KMS-11 (cell line): ENCODE measurements at regions not wholly inside any gene's neighbourhood (a gene's known extent, or its start where the extent isn't known, plus 50 kb on each side); places are given as distances from the start of the nearest gene placed in this dataset.

Source experiments
- H2AFZ ChIP-seq: fragments of 200-600 bp; sonication (generic); 2 replicates; pipeline ENCODE4 v1.6.1; 2016; ENCODE audit warnings: antibody characterized with exemption, mixed run types, low read depth
- H3K27ac ChIP-seq: fragments of 200-600 bp; sonication (generic); 2 replicates; pipeline ENCODE4 v1.6.1; 2016; ENCODE audit warnings: mild to moderate bottlenecking, mixed run types
- H3K27me3 ChIP-seq: fragments of 200-600 bp; sonication (generic); 2 replicates; pipeline ENCODE4 v1.6.1; 2017; ENCODE audit warnings: mild to moderate bottlenecking, low read depth, mixed run types, moderate library complexity; ENCODE audit not compliant: insufficient read depth
- H3K36me3 ChIP-seq: fragments of 200-600 bp; sonication (generic); 2 replicates; pipeline ENCODE4 v1.6.1; 2017; ENCODE audit warnings: mild to moderate bottlenecking, mixed run types; ENCODE audit not compliant: insufficient read depth
- H3K4me1 ChIP-seq: fragments of 200-600 bp; sonication (generic); 2 replicates; pipeline ENCODE4 v1.6.1; 2016; ENCODE audit warnings: mild to moderate bottlenecking, low read depth, mixed run types; ENCODE audit not compliant: poor library complexity, severe bottlenecking
- H3K4me2 ChIP-seq: fragments of 200-600 bp; sonication (generic); 2 replicates; pipeline ENCODE4 v1.7.0; 2016; ENCODE audit warnings: mild to moderate bottlenecking, mixed run types
- H3K4me3 ChIP-seq: fragments of 200-600 bp; sonication (generic); IDR thresholded peaks from 2 replicates; pipeline ENCODE4 v1.6.1; 2017; ENCODE audit warnings: low read depth, low read length, mixed read lengths; ENCODE audit not compliant: insufficient read depth
- H3K79me2 ChIP-seq: fragments of 200-600 bp; sonication (generic); 2 replicates; pipeline ENCODE4 v1.6.1; 2016; ENCODE audit warnings: low read depth, mixed run types; ENCODE audit not compliant: insufficient read depth
- H3K9ac ChIP-seq: fragments of 200-600 bp; sonication (generic); 2 replicates; pipeline ENCODE4 v1.6.1; 2016; ENCODE audit warnings: mild to moderate bottlenecking, mixed run types
- H4K20me1 ChIP-seq: fragments of 200-600 bp; sonication (generic); 2 replicates; pipeline ENCODE4 v1.6.1; 2016; ENCODE audit warnings: mild to moderate bottlenecking, mixed run types; ENCODE audit not compliant: insufficient read depth
- TF ChIP-seq, protein P1 (sequence below): fragments of 200-600 bp; sonication (generic); conservative IDR thresholded peaks from 2 replicates; pipeline ENCODE4 v1.6.1; 2017; ENCODE audit warnings: low read depth, mild to moderate bottlenecking, antibody characterized with exemption, low read length, moderate library complexity, mixed read lengths

DNA sequence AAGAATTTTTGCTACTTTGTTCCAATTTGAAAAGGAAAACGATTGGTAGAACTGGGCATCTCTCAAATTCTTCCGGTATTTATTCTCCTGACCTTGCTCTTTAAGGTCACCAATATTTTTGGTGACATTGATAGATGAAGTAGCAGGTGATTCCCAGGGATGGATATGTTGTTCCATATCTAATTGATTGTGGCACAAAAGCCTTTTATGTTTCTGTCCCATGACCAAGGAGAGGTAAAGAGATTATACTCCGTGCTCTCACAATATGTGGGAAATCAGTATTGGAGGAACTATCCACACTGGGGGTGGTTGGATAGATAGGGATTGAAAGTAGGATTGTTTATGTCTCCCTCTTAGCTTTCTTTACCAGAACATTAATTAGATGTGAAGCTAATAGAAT, 61.7 kb upstream of the LRIG3 start:
- no peaks in the 10 kb centered on the region for H4K20me1 ChIP-seq
- no peak overlapping the region for H3K4me3 ChIP-seq
- no peaks in the 10 kb centered on the region for H3K79me2 ChIP-seq
- no peak overlapping the region for H3K4me2 ChIP-seq
- TF ChIP-seq, protein P1, sequence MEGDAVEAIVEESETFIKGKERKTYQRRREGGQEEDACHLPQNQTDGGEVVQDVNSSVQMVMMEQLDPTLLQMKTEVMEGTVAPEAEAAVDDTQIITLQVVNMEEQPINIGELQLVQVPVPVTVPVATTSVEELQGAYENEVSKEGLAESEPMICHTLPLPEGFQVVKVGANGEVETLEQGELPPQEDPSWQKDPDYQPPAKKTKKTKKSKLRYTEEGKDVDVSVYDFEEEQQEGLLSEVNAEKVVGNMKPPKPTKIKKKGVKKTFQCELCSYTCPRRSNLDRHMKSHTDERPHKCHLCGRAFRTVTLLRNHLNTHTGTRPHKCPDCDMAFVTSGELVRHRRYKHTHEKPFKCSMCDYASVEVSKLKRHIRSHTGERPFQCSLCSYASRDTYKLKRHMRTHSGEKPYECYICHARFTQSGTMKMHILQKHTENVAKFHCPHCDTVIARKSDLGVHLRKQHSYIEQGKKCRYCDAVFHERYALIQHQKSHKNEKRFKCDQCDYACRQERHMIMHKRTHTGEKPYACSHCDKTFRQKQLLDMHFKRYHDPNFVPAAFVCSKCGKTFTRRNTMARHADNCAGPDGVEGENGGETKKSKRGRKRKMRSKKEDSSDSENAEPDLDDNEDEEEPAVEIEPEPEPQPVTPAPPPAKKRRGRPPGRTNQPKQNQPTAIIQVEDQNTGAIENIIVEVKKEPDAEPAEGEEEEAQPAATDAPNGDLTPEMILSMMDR = no peak
- no peak overlapping the region for H2AFZ ChIP-seq
- no peaks in the 10 kb centered on the region for H3K4me1 ChIP-seq
- H3K36me3 ChIP-seq = no peaks in the 10 kb centered on the region
- no peak overlapping the region for H3K9ac ChIP-seq
- no peaks in the 10 kb centered on the region for H3K27me3 ChIP-seq
- no peak overlapping the region for H3K27ac ChIP-seq

DNA sequence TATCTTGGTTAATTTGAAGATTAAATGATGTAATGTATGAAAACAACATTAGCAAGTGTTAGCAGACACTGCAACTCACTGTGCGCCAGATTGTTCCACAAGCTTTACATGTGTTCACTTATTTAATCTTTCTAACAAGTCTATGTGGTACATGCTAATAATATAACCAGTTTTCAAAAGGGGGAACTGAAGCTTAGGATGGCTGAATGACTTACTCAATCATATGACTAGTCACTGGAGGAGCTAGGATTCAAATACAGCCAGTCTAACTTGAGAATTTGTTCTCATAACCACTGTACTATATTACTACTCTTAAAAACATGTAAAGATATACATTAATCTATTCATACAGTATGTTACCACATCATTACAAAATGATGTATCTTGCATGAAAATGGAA, 60.5 kb upstream of the LRIG3 start:
- no peaks in the 10 kb centered on the region for H3K4me1 ChIP-seq
- H3K27me3 ChIP-seq = no peaks in the 10 kb centered on the region
- H3K36me3 ChIP-seq = no peaks in the 10 kb centered on the region
- no peak overlapping the region for H3K9ac ChIP-seq
- no peaks in the 10 kb centered on the region for H3K79me2 ChIP-seq
- TF ChIP-seq, protein P1 = no peak
- H2AFZ ChIP-seq = no peak overlapping the region
- no peaks in the 10 kb centered on the region for H4K20me1 ChIP-seq
- no peak overlapping the region for H3K27ac ChIP-seq
- H3K4me3 ChIP-seq = no peak overlapping the region
- no peak overlapping the region for H3K4me2 ChIP-seq

DNA sequence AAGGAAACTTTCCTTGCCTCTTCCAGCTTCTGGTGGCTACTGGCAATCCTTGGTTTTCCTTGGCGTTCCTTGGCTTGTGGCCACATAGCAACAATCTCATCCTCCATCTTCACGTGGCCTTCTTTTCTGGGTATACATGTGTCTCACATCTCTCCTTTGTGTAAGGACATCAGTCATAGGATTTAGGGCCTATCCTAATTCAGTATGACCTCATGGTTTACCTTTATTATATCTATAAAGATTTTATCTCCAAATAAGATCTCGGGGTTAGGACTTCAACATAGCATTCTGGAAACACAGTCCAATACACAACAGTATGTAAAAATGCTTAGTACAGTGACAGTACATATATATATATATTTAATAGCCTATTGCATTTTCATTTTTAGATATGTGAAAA, 58.4 kb upstream of the LRIG3 start:
- H3K9ac ChIP-seq = no peak overlapping the region
- H3K4me1 ChIP-seq = no peaks in the 10 kb centered on the region
- TF ChIP-seq, protein P1 = no peak
- H3K27me3 ChIP-seq = no peaks in the 10 kb centered on the region
- no peaks in the 10 kb centered on the region for H4K20me1 ChIP-seq
- no peaks in the 10 kb centered on the region for H3K36me3 ChIP-seq
- H3K4me3 ChIP-seq = no peak overlapping the region
- H2AFZ ChIP-seq = no peak overlapping the region
- H3K4me2 ChIP-seq = no peak overlapping the region
- H3K27ac ChIP-seq = no peak overlapping the region
- no peaks in the 10 kb centered on the region for H3K79me2 ChIP-seq

DNA sequence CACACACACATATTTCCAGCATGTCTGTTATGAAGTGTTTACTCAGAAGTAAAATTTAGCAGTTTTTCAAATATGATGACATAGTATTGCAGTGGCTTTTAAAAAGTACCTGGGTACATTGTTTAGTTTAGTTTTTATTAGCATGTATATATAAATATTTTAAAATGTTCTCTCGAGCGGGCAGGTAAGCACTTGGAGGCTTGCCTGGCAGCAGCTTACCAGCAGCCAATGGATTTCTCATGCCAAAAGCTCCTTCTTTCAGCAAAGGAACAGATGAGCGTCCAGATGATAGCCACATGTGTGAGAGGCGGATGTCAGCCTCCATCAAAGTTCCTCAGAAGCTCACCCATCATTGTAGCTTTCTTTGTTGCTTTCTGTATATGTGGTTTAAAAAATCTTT, 57.2 kb upstream of the LRIG3 start:
- no peaks in the 10 kb centered on the region for H3K36me3 ChIP-seq
- H3K9ac ChIP-seq = no peak overlapping the region
- no peaks in the 10 kb centered on the region for H3K79me2 ChIP-seq
- no peak overlapping the region for H3K4me3 ChIP-seq
- no peaks in the 10 kb centered on the region for H4K20me1 ChIP-seq
- TF ChIP-seq, protein P1 = no peak
- no peaks in the 10 kb centered on the region for H3K27me3 ChIP-seq
- H3K4me2 ChIP-seq = no peak overlapping the region
- no peak overlapping the region for H2AFZ ChIP-seq
- H3K27ac ChIP-seq = no peak overlapping the region
- no peaks in the 10 kb centered on the region for H3K4me1 ChIP-seq

DNA sequence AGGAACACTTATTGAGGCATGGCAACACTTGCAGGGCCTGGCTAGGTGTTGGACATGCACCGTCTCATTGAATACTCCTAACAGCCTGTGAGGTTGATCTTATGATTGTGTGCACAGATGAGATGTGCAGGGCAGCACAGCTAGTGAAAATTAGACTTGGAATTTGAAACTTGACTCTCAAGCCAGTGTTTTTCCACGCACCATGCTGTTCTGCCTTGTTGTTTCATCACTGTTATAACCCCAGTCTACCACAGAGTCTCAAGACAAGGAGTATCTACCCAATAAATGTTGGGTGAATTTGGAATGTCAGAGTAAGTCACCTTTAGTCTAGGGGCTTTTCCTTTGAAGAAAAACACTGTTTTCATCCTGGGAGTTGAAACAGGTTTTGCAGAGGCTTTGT, 55.8 kb upstream of the LRIG3 start:
- no peaks in the 10 kb centered on the region for H3K4me1 ChIP-seq
- no peaks in the 10 kb centered on the region for H3K36me3 ChIP-seq
- no peak overlapping the region for H2AFZ ChIP-seq
- no peaks in the 10 kb centered on the region for H3K79me2 ChIP-seq
- H4K20me1 ChIP-seq = no peaks in the 10 kb centered on the region
- TF ChIP-seq, protein P1 = no peak
- H3K9ac ChIP-seq = no peak overlapping the region
- H3K4me2 ChIP-seq = no peak overlapping the region
- no peak overlapping the region for H3K4me3 ChIP-seq
- H3K27me3 ChIP-seq = no peaks in the 10 kb centered on the region
- no peak overlapping the region for H3K27ac ChIP-seq
